A549 (cell line): ENCODE measurements at regions not wholly inside any gene's neighbourhood (a gene's known extent, or its start where the extent isn't known, plus 50 kb on each side); places are given as distances from the start of the nearest gene placed in this dataset.
"Not testable (repeated sequence)": the region's sequence is repeated elsewhere in the genome, so short reads cannot be mapped to it uniquely, and the experiment has no call there.

ENCODE experiments used
- ATAC-seq, 2 experiments: fragments of 200-7000 bp in 1 of 2; fragments of >200 bp in 1 of 2; cut with Nextera tagmentation in 1 of 2; cut with Tn5 transposase in 1 of 2; 3 replicates each; pipeline versions ENCODE4 v1.8.0 to v1.9.1; 2018 to 2020; ENCODE audit warnings: mild to moderate bottlenecking in 1 of 2, moderate library complexity in 1 of 2
- CTCF ChIA-PET: fragments of 300-600 bp; sonication (Branson Sonifier 250); formaldehyde crosslinking; extraction: SDS; loops from one replicate; lab custom pipeline; 2021; ENCODE audit warnings: antibody characterized with exemption, inconsistent platforms; lab: Yijun Ruan, JAX
- POLR2A ChIA-PET: fragments of 350-600 bp; formaldehyde crosslinking; extraction: SDS; loops from one replicate; lab custom pipeline; 2021; ENCODE audit warnings: antibody characterized with exemption, inconsistent platforms; lab: Yijun Ruan, JAX
- DNase-seq, 2 experiments: peaks; one replicate each; pipeline versions ENCODE4 v3.0.0 to v3.0.0-alpha.2; 2011 to 2016; ENCODE audit warnings: low read depth in 1 of 2, low spot score in 1 of 2
- FAIRE-seq: peaks from 2 replicates; lab custom pipeline; 2011; peaks lifted over from hg19 to GRCh38; lab: Jason Lieb, UNC
- H3K27ac ChIP-seq, 2 experiments: fragments of >200 bp; sonication (Bioruptor Twin); formaldehyde crosslinking; 3 replicates each; pipeline ENCODE4 v1.5.1; 2016 to 2017
- H3K4me1 ChIP-seq: fragments of >200 bp; sonication (Bioruptor Twin); formaldehyde crosslinking; 3 replicates; pipeline ENCODE4 v1.6.1; 2016
- H3K4me2 ChIP-seq: fragments of >200 bp; sonication (Bioruptor Twin); formaldehyde crosslinking; 3 replicates; pipeline ENCODE4 v1.6.1; 2016
- H3K4me3 ChIP-seq: fragments of >200 bp; sonication (Bioruptor Twin); formaldehyde crosslinking; 3 replicates; pipeline ENCODE4 v1.5.1; 2016
- H3K9me3 ChIP-seq: fragments of >200 bp; sonication (Bioruptor Twin); formaldehyde crosslinking; 3 replicates; pipeline ENCODE4 v1.6.1; 2016
- CBX8 ChIP-seq: fragments of 200-600 bp; sonication (generic); IDR thresholded peaks from 2 replicates; pipeline ENCODE4 v1.6.1; 2016
- CHD4 ChIP-seq: fragments of 200-600 bp; sonication (generic); IDR thresholded peaks from 2 replicates; pipeline ENCODE4 v1.6.1; 2016; ENCODE audit warnings: antibody characterized with exemption, mild to moderate bottlenecking, borderline replicate concordance
- EHF ChIP-seq: fragments of 250-450 bp; sonication (Bioruptor Pico); IDR thresholded peaks from 2 replicates; pipeline ENCODE4 v1.5.0; 2020; ENCODE audit warnings: mild to moderate bottlenecking
- EHMT2 ChIP-seq: fragments of 200-600 bp; sonication (generic); IDR thresholded peaks from 2 replicates; pipeline ENCODE4 v1.6.1; 2016; ENCODE audit warnings: antibody characterized with exemption, low read depth, mild to moderate bottlenecking, moderate library complexity
- EP300 ChIP-seq, 2 experiments: fragments of >200 bp; sonication (Bioruptor Twin); formaldehyde crosslinking; IDR thresholded peaks; 2 replicates in 1 of 2; 3 replicates in 1 of 2; pipeline ENCODE4 v1.6.1; 2016 to 2017
- ESRRA ChIP-seq: fragments of 150-350 bp; IDR thresholded peaks from 2 replicates; pipeline ENCODE4 v1.6.1; 2014; ENCODE audit warnings: mild to moderate bottlenecking, low read length, borderline replicate concordance
- FOXS1 ChIP-seq: fragments of 250-450 bp; sonication (Bioruptor Pico); IDR thresholded peaks from 2 replicates; pipeline ENCODE4 v1.5.0; 2020; ENCODE audit warnings: mild to moderate bottlenecking, moderate library complexity
- HEYL ChIP-seq: fragments of 250-450 bp; sonication (Bioruptor Pico); IDR thresholded peaks from 2 replicates; pipeline ENCODE4 v1.8.0; 2021; ENCODE audit warnings: mild to moderate bottlenecking, moderate library complexity
- HOXB13 ChIP-seq: fragments of 250-450 bp; sonication (Bioruptor Pico); IDR thresholded peaks from 2 replicates; pipeline ENCODE4 v1.5.0; 2020; ENCODE audit warnings: low read depth, mild to moderate bottlenecking, moderate library complexity
- HOXB5 ChIP-seq: fragments of 250-450 bp; sonication (Bioruptor Pico); IDR thresholded peaks from 2 replicates; pipeline ENCODE4 v1.5.0; 2020; ENCODE audit warnings: mild to moderate bottlenecking, moderate library complexity
- JUN ChIP-seq, 2 experiments: fragments of >200 bp; sonication (Bioruptor Twin); formaldehyde crosslinking; IDR thresholded peaks; 2 replicates in 1 of 2; 3 replicates in 1 of 2; pipeline ENCODE4 v1.6.1; 2016 to 2017
- JUNB ChIP-seq: fragments of >200 bp; sonication (Bioruptor Twin); formaldehyde crosslinking; IDR thresholded peaks from 2 replicates; pipeline ENCODE4 v1.6.1; 2016
- MAFK ChIP-seq: fragments of 450-650 bp; IDR thresholded peaks from 2 replicates; pipeline ENCODE4 v1.6.1; 2014; ENCODE audit not compliant: partially characterized antibody
- MAZ ChIP-seq: fragments of 150-350 bp; IDR thresholded peaks from 2 replicates; pipeline ENCODE4 v1.6.1; 2014; ENCODE audit warnings: antibody characterized with exemption, low read depth, low read length, borderline replicate concordance
- NPAS2 ChIP-seq: fragments of 250-450 bp; sonication (Bioruptor Pico); IDR thresholded peaks from 2 replicates; pipeline ENCODE4 v1.8.0; 2022; ENCODE audit warnings: mild to moderate bottlenecking, moderate library complexity, borderline replicate concordance
- POLR2A ChIP-seq: IDR thresholded peaks from 2 replicates; pipeline ENCODE4 v1.6.1; 2012; ENCODE audit warnings: mild to moderate bottlenecking, low read length
- POLR2AphosphoS2 ChIP-seq: conservative IDR thresholded peaks from 2 replicates; pipeline ENCODE4 v1.6.1; 2012; ENCODE audit warnings: low read length, improper control_type of control experiment, inconsistent platforms
- RARB ChIP-seq: fragments of 250-450 bp; sonication (Bioruptor Pico); IDR thresholded peaks from 2 replicates; pipeline ENCODE4 v1.8.0; 2021; ENCODE audit warnings: mild to moderate bottlenecking, moderate library complexity
- SREBF2 ChIP-seq: fragments of 450-650 bp; IDR thresholded peaks from 2 replicates; pipeline ENCODE4 v1.6.1; 2014; ENCODE audit warnings: mild to moderate bottlenecking, moderate library complexity
- TFCP2L1 ChIP-seq: fragments of 250-450 bp; sonication (Bioruptor Pico); IDR thresholded peaks from 2 replicates; pipeline ENCODE4 v1.5.0; 2021; ENCODE audit warnings: mild to moderate bottlenecking
- USF2 ChIP-seq: fragments of 450-650 bp; IDR thresholded peaks from 2 replicates; pipeline ENCODE4 v1.6.1; 2014; ENCODE audit warnings: antibody characterized with exemption
- ZNF302 ChIP-seq: fragments of 250-450 bp; sonication (Bioruptor Pico); IDR thresholded peaks from 2 replicates; pipeline ENCODE4 v1.9.0; 2021; ENCODE audit warnings: inconsistent platforms, mild to moderate bottlenecking, moderate library complexity
- ZSCAN20 ChIP-seq: fragments of 250-450 bp; sonication (Bioruptor Pico); IDR thresholded peaks from 2 replicates; pipeline ENCODE4 v1.8.0; 2022; ENCODE audit warnings: mild to moderate bottlenecking, moderate library complexity
- WGBS: methylation state at CpG from one replicate; pipeline ENCODE4 v1.1.6; 2017; ENCODE audit errors: missing lambda C conversion rate; 5-methylcytosine and 5-hydroxymethylcytosine counted together
- TF ChIP-seq, protein P1 (sequence below): IDR thresholded peaks from 2 replicates; pipeline ENCODE4 v1.6.1; 2012
- TF ChIP-seq, protein P2 (sequence below): fragments of 150-350 bp; IDR thresholded peaks from 2 replicates; pipeline ENCODE4 v1.6.1; 2014; ENCODE audit warnings: low read depth, mild to moderate bottlenecking, low read length

DNA sequence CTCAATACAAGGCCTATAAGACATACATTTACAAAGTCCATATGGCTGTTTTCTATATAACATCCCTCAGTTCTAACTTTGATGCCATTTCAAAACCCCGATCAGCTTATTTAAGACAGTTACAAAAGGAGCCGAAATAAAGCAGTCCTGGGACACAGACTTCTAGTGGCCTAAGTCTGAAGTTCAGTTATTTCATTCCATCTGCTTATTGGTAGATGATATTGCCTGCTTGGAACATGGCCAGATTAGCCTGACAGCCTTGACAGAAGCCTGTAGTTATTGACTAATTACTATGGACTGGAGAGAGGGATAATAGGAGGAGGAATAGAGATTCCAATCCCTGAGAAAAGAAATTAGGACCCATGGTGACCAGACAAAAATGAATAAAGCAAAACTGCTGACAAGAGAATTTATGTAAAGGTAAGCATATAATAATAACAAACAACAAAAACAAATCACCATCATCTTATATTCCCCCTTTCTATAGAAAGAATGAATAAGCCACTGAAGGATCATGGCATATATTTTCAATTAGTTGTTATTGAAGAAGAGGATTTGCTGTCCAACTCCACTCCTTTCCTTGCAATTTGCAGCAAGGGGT lies 206.3 kb upstream of the TOM1L1 start:
- Histone ChIP-seq H3K9me3 (no peaks in the 10 kb centered on the region), H3K4me3 (no peak overlapping the region), H3K4me2 (no peak overlapping the region), H3K4me1 (no peaks in the 10 kb centered on the region)
- POLR2A ChIA-PET, result no interaction called here
- 0% methylated on average over 2 of the region's 2 CpGs for WGBS
- no peak for ATAC-seq
- no peak for DNase-seq
- FAIRE-seq, result no peak
- CTCF ChIA-PET, result no interaction called here
- TF ChIP-seq MAFK (peak; percentile 87), JUN (IDR thresholded peaks at IDR 0.05) (no peak)
- TF ChIP-seq, all 56 proteins: peak for 1
- no peak overlapping the region for H3K27ac ChIP-seq

- H3K4me1 ChIP-seq, CTCF ChIA-PET, H3K4me3 ChIP-seq, DNase-seq, H3K4me2 ChIP-seq, ATAC-seq, FAIRE-seq, H3K27ac ChIP-seq, H3K9me3 ChIP-seq, POLR2A ChIA-PET: not testable (repeated sequence)
- WGBS, result 4% methylated on average over 4 of the region's 4 CpGs
Measured at GRCh38 chr17:54712798-54713197, 187.9 kb upstream of the TOM1L1 start.

GRCh38 chr17:54718286-54718685 lies 182.4 kb upstream of the TOM1L1 start:
- FAIRE-seq, result peak; percentile 18
- CTCF ChIA-PET, result no interaction called here
- TF ChIP-seq NPAS2, result no peak
- TF ChIP-seq ZSCAN20 (CRISPR knock-in tag), result no peak
- no peak for TF ChIP-seq HOXB13 (CRISPR knock-in tag)
- no peak for TF ChIP-seq USF2
- TF ChIP-seq TFCP2L1, result no peak
- no peak for TF ChIP-seq POLR2AphosphoS2
- no peak for TF ChIP-seq RARB
- no peak for TF ChIP-seq POLR2A
- no peak for TF ChIP-seq HOXB5 (CRISPR knock-in tag)
- no peak for TF ChIP-seq ZNF302 (CRISPR knock-in tag)
- no peak for TF ChIP-seq JUNB
- TF ChIP-seq SREBF2, result no peak
- TF ChIP-seq EHF (CRISPR knock-in tag), result no peak
- TF ChIP-seq, protein P1, sequence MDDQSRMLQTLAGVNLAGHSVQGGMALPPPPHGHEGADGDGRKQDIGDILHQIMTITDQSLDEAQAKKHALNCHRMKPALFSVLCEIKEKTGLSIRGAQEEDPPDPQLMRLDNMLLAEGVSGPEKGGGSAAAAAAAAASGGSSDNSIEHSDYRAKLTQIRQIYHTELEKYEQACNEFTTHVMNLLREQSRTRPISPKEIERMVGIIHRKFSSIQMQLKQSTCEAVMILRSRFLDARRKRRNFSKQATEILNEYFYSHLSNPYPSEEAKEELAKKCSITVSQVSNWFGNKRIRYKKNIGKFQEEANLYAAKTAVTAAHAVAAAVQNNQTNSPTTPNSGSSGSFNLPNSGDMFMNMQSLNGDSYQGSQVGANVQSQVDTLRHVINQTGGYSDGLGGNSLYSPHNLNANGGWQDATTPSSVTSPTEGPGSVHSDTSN, result no peak
- no peak for TF ChIP-seq MAZ
- TF ChIP-seq, protein P2, sequence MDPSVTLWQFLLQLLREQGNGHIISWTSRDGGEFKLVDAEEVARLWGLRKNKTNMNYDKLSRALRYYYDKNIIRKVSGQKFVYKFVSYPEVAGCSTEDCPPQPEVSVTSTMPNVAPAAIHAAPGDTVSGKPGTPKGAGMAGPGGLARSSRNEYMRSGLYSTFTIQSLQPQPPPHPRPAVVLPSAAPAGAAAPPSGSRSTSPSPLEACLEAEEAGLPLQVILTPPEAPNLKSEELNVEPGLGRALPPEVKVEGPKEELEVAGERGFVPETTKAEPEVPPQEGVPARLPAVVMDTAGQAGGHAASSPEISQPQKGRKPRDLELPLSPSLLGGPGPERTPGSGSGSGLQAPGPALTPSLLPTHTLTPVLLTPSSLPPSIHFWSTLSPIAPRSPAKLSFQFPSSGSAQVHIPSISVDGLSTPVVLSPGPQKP, result no peak

DNA sequence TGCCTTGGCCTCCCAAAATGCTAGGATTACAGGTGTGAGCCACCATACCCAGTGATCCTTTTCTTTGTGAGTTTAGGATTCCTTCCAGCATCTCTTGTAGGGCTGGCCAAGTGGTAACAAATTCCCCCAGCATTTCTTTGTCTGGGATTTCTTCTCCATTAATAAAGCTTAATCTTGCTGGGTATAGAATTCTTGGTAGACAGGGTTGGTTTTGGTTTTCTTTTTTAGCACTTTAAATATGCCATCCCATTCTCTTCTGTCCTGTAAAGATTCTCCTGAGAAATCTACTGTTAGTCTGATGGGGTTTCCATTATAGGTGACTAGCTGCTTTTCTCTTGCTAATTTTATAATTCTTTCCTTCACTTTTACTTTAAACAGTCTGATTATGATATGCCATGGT lies 173.0 kb upstream of the TOM1L1 start:
- Histone ChIP-seq H3K9me3 (peaks cover 17% of the 10 kb centered on the region; the same call in 1 of the 3 replicates), H3K27ac (no peak overlapping the region), H3K4me3 (no peak overlapping the region), H3K4me1 (no peaks in the 10 kb centered on the region), H3K4me2 (no peak overlapping the region)
- FAIRE-seq (no peak), DNase-seq (no peak), ATAC-seq (no peak)
- POLR2A ChIA-PET, result no interaction called here
- CTCF ChIA-PET, result no interaction called here
- no peak for TF ChIP-seq MAFK
- no peak for TF ChIP-seq EP300 (IDR thresholded peaks at IDR 0.05)
- TF ChIP-seq ESRRA, result no peak
- no peak for TF ChIP-seq FOXS1 (CRISPR knock-in tag)
- no peak for TF ChIP-seq NPAS2
- TF ChIP-seq EHMT2, result no peak
- no peak for TF ChIP-seq HEYL (CRISPR knock-in tag)
- no peak for TF ChIP-seq CBX8
- TF ChIP-seq CHD4, result no peak
- TF ChIP-seq RARB, result no peak
- TF ChIP-seq ZSCAN20 (CRISPR knock-in tag), result no peak

More at GRCh38 chr17:54718286-54718685, 182.4 kb upstream of the TOM1L1 start:
- H3K27ac ChIP-seq, result no peak overlapping the region
- WGBS, result 2% methylated on average over 2 of the region's 2 CpGs
- no peaks in the 10 kb centered on the region for H3K4me1 ChIP-seq
- ATAC-seq, result no peak
- H3K4me2 ChIP-seq, result no peak overlapping the region
- H3K9me3 ChIP-seq, result no peaks in the 10 kb centered on the region; the same call in 2 of the 3 replicates
- POLR2A ChIA-PET, result no interaction called here
- no peak for DNase-seq
- no peak overlapping the region for H3K4me3 ChIP-seq
